GM18868 (cell line): ENCODE measurements at regions not wholly inside any gene's neighbourhood (a gene's known extent, or its start where the extent isn't known, plus 50 kb on each side); places are given as distances from the start of the nearest gene placed in this dataset.
"Not testable (repeated sequence)": the region's sequence is repeated elsewhere in the genome, so short reads cannot be mapped to it uniquely, and the experiment has no call there.

Source experiments
- ATAC-seq: cut with Tn5 transposase; IDR thresholded peaks from one replicate; pipeline ENCODE4 v1.9.1; 2021; ENCODE audit warnings: mild to moderate bottlenecking, moderate library complexity; ENCODE audit not compliant: unreplicated experiment

DNA sequence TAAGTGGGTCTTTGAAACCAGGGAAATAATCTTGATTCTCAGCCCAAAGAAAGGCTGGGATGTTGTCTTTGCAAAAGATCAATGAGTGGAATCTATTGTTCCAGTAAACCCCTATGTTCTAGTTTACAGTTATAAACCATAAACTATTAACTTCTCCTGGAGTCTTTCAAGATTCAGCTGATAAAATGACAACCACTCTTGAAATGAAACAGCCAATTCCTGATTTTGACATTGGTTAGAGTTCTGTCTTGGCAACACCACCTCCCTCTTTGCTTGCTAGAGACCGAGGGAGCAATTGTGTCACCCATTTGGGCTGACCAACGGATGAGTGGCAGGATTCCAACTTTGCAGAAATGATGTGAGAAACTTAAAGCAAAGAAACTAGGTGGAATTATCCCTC, 746.9 kb downstream of the SLC4A3 start:
- no peak for ATAC-seq

- ATAC-seq: no peak
Measured at GRCh38 chr2:220377482-220378155, 750.2 kb downstream of the SLC4A3 start.

GRCh38 chr2:220387758-220388157, 760.3 kb downstream of the SLC4A3 start:
- not testable (repeated sequence) for ATAC-seq

DNA sequence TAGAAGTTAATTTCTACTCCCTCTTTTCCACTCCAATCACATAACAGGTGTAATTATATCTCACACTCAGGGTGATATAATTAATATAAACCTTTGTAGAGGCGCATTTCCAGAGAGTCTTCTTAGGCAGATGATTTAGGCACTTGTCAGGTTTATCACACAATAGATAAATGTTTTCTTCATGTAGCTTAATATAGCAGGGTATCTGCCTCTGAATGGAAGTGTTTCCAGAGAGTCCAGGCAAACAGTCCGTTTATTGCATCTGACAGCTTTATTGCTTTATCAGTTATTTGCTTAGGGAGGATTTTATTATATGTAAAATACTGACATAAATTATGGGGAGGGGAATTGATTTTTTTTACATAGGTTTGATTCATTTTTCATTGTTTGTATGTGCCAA, 766.3 kb downstream of the SLC4A3 start:
- ATAC-seq: no peak

GRCh38 chr2:220394433-220394832, 767.0 kb downstream of the SLC4A3 start:
- ATAC-seq: no peak

DNA sequence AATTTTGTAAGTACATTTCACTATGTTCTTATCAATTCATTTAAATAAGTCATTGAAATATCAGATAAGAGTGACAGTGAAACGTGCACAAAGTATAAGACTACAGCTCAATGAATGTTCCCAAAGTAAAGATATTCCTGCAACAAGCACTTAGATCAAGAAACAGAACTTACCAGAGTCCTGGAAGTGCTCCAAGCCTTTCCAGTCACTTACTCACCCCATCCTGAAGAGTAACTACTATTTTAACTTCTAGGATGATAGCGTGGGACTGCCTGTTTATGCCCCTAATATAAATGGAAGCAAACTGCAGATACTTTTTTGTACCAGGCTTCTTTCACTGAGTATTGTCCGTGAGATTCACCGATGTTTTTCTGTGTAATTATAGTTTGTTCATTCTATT, 768.9 kb downstream of the SLC4A3 start:
- ATAC-seq: no peak

DNA sequence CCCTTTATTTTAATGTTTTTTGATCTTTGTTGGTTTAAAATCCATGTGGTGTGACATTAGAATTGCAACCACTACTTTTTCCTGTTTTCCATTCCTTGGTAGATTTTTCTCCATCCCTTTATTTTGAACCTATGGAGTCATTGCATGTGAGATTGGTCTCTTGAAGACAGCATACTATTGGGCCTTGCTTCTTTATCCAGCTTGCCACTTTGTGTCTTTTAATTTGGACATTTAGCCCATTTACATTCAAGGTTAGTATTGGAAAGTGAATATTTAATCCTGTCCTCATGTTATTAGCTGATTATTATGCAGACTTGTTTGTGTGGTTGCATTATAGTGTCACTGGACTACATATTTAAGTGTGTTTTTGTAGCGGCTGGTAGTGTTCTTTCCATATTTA, 782.9 kb downstream of the SLC4A3 start:
- ATAC-seq: no peak

DNA sequence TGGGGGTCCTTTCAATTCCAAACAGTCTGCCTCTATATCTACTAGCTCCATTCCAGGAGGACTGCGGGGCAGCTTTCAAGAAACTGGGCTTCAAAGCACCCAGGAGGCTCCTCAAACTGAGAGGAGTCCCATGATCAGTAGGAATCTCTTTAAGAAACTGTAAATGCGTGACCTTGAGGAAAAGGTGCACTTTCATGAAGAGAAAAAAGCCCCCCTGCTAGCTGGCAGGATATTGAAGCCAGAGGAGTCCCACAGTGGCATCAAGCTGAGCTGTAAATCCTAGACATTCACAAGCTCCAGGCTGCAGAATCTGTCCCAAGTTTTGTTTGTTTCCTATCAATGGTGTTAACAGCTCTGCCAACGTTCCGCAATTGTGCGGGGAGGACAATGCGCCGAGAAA, 790.1 kb downstream of the SLC4A3 start:
- ATAC-seq: no peak

- ATAC-seq: no peak
Measured at GRCh38 chr2:220419647-220420046, 792.2 kb downstream of the SLC4A3 start.

DNA sequence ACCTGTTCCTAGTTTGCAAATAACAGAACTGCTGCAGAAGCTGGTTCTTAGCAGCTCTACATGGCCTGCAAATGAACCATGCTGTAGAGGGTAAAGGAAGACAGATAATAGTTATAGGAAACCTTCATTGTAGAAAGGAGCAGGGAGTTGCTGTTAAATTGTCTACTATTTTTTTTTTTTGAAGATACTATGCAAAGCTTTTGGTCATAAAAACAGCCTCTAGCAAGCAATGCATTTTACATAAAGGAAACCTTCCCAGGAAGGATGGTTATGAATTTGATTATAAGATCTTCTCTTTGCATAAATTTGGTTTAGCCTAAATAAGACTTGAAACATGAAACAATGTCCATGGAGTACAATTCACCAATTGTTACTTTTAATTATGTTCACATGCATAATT, 793.4 kb downstream of the SLC4A3 start:
- no peak for ATAC-seq

DNA sequence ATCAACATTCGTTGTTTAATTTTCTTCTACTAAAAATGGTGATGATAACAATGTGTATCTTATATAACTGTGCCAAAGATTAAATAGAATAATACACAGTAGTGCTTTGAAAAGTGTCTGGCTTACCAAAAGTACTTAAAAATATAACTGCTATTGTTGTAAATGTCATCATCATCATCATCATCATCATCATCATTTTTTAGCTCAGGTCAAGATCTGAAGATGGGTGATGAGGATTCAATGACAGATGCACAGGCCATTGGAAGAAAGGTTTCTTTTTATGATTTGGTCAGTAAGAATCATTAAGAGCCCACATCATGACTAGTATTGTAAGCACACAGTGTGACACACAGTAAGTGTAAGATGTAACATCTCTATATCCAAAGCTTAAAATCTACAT, 795.2 kb downstream of the SLC4A3 start:
- no peak for ATAC-seq

- ATAC-seq: no peak
Measured at GRCh38 chr2:220424561-220424960, 797.1 kb downstream of the SLC4A3 start.

- ATAC-seq: peak; percentile 77
Measured at GRCh38 chr2:220432645-220433044, 805.2 kb downstream of the SLC4A3 start.

DNA sequence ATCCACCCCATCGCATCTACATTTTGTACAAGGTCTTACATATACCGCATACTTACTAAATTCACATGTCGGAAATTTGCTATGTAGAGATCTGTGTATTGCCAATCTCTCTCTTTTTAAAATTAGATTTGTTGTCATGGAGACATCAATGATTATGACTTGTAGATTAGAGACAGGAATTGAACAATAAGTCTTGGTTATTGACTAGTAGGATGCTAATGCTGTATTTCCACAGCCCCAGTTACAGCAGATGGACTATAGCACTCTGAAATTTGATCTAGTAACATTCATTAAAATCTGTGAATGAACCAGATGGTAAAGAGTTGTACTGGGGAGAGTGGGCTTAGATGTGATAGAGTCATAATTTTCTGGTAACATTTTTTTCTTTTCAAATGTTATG, 805.7 kb downstream of the SLC4A3 start:
- no peak for ATAC-seq

- ATAC-seq: no peak
Measured at GRCh38 chr2:220434385-220434784, 807.0 kb downstream of the SLC4A3 start.

DNA sequence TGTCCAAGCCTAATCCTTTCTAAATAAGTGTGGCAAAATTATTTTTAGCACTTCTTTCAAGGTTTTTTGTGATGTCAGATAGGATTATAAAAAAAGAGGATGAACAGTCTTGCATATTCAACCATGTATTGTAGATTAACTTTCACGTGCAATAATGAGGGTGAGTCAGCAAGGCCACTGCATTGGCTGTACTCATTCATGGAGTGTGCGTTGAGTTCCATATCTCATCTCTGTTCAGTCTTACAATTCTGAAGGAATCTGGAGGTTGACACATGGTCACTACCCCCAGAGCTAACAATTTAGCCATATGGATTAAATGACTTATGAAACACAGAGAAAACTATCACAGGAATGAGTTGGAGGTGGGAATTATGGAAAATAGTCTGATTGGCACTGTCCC, 810.5 kb downstream of the SLC4A3 start:
- no peak for ATAC-seq

GRCh38 chr2:220440731-220441130, 813.3 kb downstream of the SLC4A3 start:
- ATAC-seq: no peak

GRCh38 chr2:220441404-220441803, 814.0 kb downstream of the SLC4A3 start:
- no peak for ATAC-seq

DNA sequence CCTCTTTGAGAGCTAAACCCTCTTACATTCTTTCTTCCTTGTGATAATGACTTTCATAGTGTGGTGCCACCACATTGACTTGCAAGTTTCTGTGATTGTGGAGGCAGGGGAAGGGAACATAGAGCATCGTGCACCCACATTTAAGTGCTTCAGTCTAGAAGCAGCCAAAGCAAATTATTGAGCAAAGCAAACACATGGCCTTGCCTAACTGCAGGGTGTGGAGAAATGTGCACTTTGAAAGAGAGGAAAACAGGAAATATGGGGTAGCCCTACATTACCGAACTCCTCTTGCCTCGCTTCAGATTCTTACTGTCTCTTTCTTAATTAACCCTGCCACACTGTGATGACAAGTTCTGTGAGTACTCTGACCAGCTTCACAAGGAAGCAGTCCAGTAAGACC, 814.6 kb downstream of the SLC4A3 start:
- ATAC-seq: no peak

DNA sequence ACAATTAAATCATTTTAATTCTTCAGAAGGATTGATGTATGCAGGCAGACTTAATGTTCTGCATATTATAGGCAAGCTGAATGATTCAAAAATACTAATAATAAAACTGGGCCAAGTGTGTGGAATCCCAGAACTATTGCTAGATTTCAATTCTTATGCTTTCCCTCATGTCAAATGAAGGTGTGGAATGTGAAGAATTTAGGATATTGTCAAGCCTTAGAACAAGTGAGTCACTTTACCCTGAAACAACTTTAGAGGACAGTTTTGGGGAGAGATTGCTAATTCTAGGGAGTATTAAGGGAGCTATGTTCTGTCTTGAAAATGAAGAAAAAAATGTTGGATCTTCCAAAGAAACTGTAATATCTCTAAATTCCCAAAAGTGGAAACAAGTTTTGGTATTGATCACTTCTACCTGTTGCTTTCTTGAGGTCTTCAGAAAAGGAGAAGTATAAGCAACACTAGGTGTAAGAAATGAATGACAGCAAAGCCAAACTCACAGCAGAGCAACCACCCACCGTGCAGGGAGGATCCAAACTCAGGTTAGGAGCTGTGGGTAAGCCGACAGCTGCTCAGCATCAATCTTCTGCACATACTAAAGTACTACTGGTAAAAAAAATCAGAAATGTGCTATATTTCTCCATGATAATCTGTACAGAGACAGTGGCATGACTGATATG, 818.1 kb downstream of the SLC4A3 start:
- no peak for ATAC-seq

GRCh38 chr2:220446106-220446712, 818.8 kb downstream of the SLC4A3 start:
- ATAC-seq: no peak

DNA sequence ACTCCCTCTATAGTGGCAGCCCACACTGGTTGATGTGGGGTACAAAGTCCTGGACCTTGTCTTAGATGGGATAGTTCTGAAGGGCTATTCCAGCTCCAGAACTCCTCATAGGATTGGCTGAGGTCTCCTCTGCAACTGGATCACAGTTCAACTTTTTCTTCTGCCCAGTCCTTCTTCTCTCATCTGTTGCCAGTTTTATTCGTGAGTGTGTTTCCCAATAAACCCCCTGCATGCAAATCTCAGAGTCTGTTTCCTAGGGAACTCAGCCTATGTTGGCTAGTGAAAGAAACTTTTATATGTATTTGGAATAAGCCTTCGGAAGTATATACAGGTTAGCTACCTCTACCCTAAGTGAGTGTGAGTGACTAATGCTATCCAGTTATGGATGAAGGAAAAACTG, 823.4 kb downstream of the SLC4A3 start:
- ATAC-seq: no peak
